Cerebellar cortex (tissue), 1 donor: ENCODE measurements at regions not wholly inside any gene's neighbourhood (a gene's known extent, or its start where the extent isn't known, plus 50 kb on each side); places are given as distances from the start of the nearest gene placed in this dataset.
"Not testable (repeated sequence)": the region's sequence is repeated elsewhere in the genome, so short reads cannot be mapped to it uniquely, and the experiment has no call there.

ENCODE experiments used
- DNase-seq: peaks from one replicate; pipeline ENCODE4 v3.0.0-alpha.2; 2015; ENCODE audit warnings: low spot score

GRCh38 chr1:190679044-190679443, 201.4 kb upstream of the BRINP3 start:
- no peak for DNase-seq

GRCh38 chr1:190679454-190679853, 201.8 kb upstream of the BRINP3 start:
- DNase-seq: no peak

DNA sequence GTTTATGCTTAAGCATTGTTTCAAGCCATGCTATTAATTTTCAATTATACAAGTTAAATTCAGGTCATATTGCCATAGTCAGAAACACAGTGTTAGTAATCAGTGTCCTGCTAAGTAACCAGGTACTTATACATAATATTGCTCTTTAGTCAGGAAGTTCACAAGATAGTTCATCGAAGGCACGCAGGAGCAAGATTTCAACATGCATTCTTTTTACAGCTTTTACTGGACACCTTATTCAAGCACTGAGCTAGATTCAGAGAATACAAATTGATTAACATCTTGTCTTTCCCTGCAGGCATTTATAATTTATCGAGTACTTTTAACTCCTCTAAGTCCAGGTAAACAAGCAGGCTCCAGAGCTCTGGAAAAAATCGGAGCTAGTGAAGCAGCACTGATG, 202.3 kb upstream of the BRINP3 start:
- DNase-seq: no peak

DNA sequence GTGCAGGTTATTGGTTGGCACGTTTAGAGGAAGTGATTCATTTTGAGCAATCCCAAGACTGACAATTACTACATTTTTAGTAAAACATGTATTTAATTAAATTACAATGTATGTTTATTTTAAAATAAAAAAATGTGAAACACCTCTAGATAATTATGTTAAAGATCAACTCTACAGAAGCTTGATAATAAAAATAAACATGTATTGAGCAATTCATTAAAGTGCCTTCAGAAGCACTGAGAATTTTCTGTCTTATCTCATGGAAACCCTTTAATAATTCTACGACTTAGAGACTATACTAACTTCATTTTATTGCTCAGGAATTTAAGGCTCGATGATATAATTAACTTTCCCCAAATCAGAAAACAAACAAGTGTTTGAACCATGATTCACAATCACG, 208.0 kb upstream of the BRINP3 start:
- no peak for DNase-seq

DNA sequence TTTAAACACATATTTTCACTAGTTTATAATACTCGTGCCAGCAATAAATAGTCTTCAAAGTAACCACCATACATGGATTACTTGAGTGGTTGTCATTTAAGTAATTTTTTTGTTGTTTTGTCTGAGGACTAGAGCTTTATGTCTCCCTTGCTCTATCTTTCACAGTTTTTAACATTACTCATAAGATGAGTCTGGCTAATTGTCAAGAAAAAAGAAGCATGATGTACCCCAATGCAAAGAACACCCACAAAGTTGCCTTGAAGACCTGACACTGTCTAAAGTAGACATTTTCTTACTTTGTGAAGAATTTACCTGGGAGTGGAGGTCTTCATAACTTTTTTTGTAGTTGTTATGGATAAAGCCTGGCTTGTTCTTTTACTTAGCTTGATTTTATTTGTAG, 210.4 kb upstream of the BRINP3 start:
- no peak for DNase-seq

- not testable (repeated sequence) for DNase-seq
These were observed 220.8 kb upstream of the BRINP3 start for GRCh38 chr1:190698488-190698887.

- no peak for DNase-seq
These were observed 221.5 kb upstream of the BRINP3 start for GRCh38 chr1:190699165-190699564.

DNA sequence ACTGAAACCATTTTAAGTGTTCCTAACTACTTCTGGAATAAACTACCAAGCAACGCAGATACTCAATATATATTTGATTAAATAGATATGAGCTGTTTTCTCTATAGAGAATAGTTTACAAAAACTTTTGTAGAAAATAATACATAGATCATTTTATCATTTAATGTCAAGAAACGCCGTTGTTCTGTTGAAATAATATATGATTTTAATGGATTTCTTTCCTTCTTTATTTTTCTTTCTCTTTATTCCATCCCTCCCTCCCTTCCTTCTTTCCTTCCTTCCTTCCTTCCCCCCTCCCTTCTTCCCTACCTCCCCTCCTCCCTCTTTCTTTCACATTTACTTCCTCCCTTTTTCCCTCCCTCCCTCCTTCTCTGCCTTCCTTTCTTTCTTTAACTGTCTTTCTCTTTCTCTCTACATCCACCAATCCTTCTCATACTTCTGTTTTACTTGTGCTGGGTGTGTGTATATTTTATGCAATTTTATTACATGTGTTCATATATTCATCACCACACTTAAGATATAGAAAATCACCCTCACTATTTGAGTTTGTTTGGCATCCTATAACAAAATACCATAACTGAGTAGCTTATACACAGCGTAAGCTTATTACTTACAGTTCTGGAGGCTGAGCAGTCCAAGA, 230.9 kb upstream of the BRINP3 start:
- DNase-seq: no peak

GRCh38 chr1:190711069-190711468, 233.4 kb upstream of the BRINP3 start:
- DNase-seq: no peak

DNA sequence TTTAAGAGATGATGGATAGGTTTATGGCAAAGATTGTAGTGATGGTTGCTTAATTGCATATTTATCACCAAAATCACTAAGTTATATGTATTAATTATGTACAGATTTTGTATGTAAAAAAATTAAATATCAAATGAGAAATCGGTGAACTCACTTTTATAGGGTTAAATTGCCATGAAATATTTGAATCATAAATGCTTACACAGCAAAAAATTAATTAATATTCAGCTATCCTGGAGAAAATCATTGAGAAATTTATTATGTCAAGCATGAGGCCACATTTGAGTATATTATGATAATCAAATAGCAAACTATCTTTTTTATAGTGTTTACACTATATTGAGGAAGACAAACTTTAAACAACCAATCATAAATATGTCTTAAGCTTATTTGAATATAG, 239.4 kb upstream of the BRINP3 start:
- no peak for DNase-seq

DNA sequence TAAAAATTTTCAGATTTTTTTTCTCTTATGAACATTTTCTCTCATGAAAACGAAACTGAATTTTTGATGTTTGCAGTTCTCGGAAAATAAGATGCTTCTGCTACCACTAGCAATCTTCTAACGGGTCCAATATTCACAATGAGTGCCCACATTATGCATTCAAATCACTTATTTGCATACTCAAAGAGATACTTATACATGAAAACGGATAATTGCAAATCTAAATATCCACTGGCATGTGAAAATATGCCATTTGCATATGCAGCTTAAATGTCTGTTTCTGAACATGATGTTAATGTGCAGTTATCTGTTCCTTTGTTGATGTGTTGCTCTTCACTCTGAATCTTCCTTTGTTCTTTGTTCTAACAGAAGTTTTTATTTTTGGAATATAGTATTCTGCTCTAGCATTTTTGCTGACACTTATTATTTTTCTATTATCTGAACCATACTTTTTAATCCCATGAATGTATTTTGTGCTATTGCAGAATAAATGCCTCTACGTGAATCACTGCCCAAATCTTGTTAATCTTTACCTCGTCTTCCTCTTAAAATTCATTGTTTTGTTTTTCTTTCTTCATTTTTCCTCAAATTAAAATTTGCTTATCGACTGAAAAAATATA, 259.4 kb upstream of the BRINP3 start:
- DNase-seq: no peak

DNA sequence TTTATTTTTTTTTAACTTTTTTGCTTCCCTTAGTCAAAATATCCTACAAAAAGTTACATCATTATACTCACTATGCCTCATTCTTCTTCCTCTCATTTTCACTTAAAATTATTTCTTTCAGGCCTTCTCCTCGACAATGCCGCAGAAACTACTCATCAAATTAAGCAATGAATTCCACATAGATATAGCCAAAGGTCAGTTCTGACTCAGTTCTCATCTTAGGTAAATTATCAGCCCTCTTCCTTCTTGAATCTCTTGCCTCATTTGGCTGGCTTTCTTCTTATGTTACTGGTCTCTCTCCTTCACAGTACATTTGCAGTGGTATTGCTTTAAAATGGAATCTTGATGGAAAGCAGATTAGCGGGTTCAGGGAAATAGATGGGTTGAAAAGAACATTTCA, 260.7 kb upstream of the BRINP3 start:
- no peak for DNase-seq

- no peak for DNase-seq
These were observed 262.3 kb upstream of the BRINP3 start for GRCh38 chr1:190739926-190740325.

DNA sequence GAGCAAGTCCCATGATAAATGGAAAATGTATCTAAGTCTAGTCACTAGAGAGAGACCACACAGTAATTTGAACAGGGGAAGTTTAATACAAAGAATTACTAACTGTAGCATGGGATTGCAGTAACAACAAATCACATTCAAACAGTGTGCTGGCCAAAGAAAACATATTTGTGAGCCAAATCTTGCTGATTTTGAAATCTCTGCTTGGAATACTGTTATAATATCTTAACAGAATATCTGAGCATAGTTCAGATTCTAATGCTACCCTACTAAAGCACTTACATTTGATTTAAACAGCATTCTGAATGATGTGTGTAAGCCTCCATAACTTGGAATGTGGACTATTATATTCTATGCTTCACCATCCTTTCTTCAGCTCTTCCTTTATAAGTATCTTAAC, 270.0 kb upstream of the BRINP3 start:
- DNase-seq: no peak

GRCh38 chr1:190752131-190752530, 274.5 kb upstream of the BRINP3 start:
- no peak for DNase-seq

GRCh38 chr1:190754666-190755065, 277.0 kb upstream of the BRINP3 start:
- no peak for DNase-seq

DNA sequence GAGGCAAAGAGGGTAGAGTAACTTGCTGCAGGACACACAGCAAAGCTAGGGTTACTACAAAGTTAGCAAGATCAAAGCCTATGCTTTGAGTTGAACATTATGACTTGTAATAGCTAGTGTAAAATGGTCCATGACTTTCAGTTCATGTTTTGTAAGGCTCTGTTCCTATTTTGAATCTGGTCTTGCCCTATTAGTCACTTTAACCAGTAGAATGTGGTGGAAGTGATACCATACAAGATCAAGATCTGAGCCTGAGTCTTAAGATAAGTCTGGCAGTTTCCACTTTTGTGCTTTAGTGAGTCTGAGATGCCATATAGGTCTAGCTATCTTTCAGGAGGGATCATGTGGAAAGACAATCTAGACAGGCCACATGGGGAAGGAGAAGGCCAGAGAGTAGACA, 282.1 kb upstream of the BRINP3 start:
- no peak for DNase-seq

GRCh38 chr1:190762325-190762724, 284.7 kb upstream of the BRINP3 start:
- DNase-seq: no peak

GRCh38 chr1:190792873-190793272, 315.2 kb upstream of the BRINP3 start:
- no peak for DNase-seq

DNA sequence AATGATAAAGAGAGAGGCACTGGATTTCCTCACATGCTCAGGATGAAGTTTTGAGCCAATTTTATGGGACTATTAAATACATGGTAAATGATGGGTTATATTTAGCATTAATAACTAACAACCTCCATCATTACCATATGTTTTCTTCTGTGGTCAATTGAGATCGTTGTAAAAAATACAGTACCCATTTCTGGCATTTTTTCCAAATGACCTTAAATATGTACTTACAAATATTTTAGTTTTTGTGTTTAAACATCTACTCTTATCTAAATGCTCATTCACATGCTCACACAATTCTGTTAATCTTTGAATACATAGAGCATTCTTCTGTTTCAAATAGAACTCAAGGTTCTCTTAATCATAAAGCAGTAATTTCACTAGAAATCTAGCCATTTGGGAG, 330.0 kb upstream of the BRINP3 start:
- no peak for DNase-seq

GRCh38 chr1:190808035-190808434, 330.4 kb upstream of the BRINP3 start:
- DNase-seq: no peak

DNA sequence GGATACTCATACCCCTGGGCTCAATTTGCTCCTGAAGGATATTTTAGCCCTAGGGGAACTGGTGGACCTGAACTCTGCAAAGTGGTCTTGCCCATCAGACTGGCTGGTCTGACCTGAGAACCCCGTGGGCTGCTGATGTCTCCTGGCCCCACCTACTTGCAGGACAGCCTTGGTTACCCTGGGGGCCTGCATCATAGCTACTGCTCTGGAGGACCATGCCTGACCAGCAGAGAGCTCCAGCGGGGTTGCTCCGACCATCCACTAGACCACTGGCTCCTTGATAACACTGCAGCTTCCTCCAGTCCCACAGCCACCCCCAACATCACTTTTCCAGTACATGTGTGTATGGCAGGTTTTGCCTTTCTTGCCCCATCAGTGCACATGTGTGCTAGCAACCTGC, 331.6 kb upstream of the BRINP3 start:
- no peak for DNase-seq

- DNase-seq: no peak
These were observed 335.3 kb upstream of the BRINP3 start for GRCh38 chr1:190812996-190813395.

- DNase-seq: no peak
These were observed 354.8 kb upstream of the BRINP3 start for GRCh38 chr1:190832511-190832910.
